PFSK-1 (cell line): ENCODE measurements at regions not wholly inside any gene's neighbourhood (a gene's known extent, or its start where the extent isn't known, plus 50 kb on each side); places are given as distances from the start of the nearest gene placed in this dataset.

Experiments used
- FOXP2 ChIP-seq: optimal IDR thresholded peaks from 2 replicates; pipeline ENCODE3; 2011; ENCODE audit warnings: borderline replicate concordance, control low read depth, inconsistent platforms; ENCODE audit not compliant: insufficient read depth; ENCODE audit errors: extremely low read length, extremely low read depth
- POLR2AphosphoS5 ChIP-seq: IDR thresholded peaks from 2 replicates; pipeline ENCODE4 v1.6.1; 2012; ENCODE audit warnings: low read depth, mild to moderate bottlenecking, control low read depth, low read length, moderate library complexity
- SIN3A ChIP-seq: IDR thresholded peaks from 2 replicates; pipeline ENCODE4 v1.6.1; 2012; ENCODE audit warnings: mild to moderate bottlenecking, low read length, moderate library complexity, borderline replicate concordance; ENCODE audit not compliant: insufficient read depth
- TAF1 ChIP-seq: IDR thresholded peaks from 2 replicates; pipeline ENCODE4 v1.6.1; 2012; ENCODE audit warnings: low read length, control low read depth, borderline replicate concordance; ENCODE audit not compliant: insufficient read depth
- TF ChIP-seq, protein P1 (sequence below), 2 experiments: IDR thresholded peaks; 2 replicates each; pipeline versions ENCODE4 v1.6.1 to v1.8.0; 2011 to 2012; ENCODE audit warnings: low read depth in 2 of 2, low read length in 2 of 2, control low read depth in 1 of 2, inconsistent platforms in 1 of 2, mild to moderate bottlenecking in 1 of 2, moderate library complexity in 1 of 2; ENCODE audit not compliant: insufficient read depth in 1 of 2

GRCh38 chr2:215722986-215723630 is 287.2 kb upstream of the FN1 start:
- TF ChIP-seq SIN3A (no peak), FOXP2 (no peak), POLR2AphosphoS5 (no peak), TAF1 (no peak)
- TF ChIP-seq, protein P1, sequence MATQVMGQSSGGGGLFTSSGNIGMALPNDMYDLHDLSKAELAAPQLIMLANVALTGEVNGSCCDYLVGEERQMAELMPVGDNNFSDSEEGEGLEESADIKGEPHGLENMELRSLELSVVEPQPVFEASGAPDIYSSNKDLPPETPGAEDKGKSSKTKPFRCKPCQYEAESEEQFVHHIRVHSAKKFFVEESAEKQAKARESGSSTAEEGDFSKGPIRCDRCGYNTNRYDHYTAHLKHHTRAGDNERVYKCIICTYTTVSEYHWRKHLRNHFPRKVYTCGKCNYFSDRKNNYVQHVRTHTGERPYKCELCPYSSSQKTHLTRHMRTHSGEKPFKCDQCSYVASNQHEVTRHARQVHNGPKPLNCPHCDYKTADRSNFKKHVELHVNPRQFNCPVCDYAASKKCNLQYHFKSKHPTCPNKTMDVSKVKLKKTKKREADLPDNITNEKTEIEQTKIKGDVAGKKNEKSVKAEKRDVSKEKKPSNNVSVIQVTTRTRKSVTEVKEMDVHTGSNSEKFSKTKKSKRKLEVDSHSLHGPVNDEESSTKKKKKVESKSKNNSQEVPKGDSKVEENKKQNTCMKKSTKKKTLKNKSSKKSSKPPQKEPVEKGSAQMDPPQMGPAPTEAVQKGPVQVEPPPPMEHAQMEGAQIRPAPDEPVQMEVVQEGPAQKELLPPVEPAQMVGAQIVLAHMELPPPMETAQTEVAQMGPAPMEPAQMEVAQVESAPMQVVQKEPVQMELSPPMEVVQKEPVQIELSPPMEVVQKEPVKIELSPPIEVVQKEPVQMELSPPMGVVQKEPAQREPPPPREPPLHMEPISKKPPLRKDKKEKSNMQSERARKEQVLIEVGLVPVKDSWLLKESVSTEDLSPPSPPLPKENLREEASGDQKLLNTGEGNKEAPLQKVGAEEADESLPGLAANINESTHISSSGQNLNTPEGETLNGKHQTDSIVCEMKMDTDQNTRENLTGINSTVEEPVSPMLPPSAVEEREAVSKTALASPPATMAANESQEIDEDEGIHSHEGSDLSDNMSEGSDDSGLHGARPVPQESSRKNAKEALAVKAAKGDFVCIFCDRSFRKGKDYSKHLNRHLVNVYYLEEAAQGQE (IDR thresholded peaks at IDR 0.05; ENCODE audit: insufficient read depth in 1 of 2, low read depth in 2 of 2, low read length in 2 of 2): no peak

- TF ChIP-seq FOXP2: no peak
- TF ChIP-seq SIN3A: no peak
- TF ChIP-seq TAF1: no peak
Measured at GRCh38 chr2:215722125-215722524, 286.3 kb upstream of the FN1 start.

DNA sequence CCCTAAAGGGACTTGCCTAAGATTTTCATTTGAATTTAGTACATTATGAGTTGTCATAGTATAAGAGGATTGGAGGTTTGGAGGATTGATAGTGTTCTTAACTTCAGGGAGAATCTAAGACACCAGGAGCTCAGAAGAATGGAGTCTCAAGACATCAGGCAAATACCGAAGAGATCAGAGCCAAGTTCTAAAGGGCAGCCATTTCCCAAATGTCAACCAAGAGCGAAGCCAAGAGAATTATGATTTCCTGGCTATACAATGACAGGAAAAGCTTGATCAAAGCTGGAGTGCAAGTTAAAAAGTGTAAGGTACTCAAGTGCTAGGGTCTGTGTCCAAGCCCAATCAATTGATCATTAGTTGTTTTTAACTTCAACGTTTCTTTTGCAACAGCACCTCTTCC is 283.0 kb upstream of the FN1 start:
- TF ChIP-seq FOXP2 (no peak), SIN3A (no peak), POLR2AphosphoS5 (no peak), TAF1 (no peak)
- TF ChIP-seq, protein P1 (IDR thresholded peaks at IDR 0.05; ENCODE audit: insufficient read depth in 1 of 2, low read depth in 2 of 2, low read length in 2 of 2): no peak

- no peak for TF ChIP-seq SIN3A
- TF ChIP-seq POLR2AphosphoS5: no peak
- no peak for TF ChIP-seq FOXP2
- TF ChIP-seq, protein P1 (IDR thresholded peaks at IDR 0.05; ENCODE audit: insufficient read depth in 1 of 2, low read depth in 2 of 2, low read length in 2 of 2): no peak
- TF ChIP-seq TAF1: no peak
Measured at GRCh38 chr2:215718436-215718835, 282.6 kb upstream of the FN1 start.

DNA sequence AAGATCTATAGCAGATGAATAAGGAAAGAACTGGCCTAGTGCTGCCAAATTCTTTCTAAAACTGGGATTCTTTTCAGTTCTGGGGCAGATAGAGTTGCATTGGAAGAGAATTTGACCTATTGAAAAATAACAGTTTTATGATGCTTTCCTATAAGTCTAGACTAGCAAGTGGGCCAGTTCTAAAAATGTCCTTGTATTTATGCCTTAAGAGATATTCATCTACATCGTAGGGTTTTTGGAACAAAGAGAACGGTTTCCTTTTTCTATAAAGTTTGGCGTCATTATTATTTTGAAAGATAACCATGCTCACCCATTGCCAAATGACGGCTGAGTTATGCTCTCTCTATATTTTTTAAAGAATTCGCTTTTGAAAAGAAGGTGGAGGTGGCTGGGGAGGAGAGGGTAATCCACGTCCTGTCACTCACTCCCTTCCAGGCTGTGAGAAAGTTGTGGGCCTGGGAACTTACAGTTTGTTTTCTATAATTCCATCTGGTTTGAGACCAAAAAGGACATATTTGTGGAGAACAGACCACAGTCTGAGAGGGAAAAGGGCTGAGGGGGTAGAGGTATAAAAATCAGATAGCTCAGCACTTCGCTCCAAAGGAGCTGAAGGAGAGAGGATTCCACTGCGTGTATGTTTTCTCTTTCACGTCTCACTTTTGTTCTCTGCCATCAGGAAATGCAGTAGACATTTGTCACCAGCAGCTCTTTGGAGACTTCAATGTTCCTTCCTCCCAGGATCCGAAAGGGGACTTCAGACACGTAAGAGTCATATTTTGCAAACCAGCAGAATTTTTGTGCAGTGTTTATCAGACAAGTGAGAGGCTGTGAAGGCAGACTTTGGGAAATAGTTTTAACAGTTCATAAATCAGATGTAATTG is 281.9 kb upstream of the FN1 start:
- TF ChIP-seq POLR2AphosphoS5 (no peak), SIN3A (no peak), TAF1 (no peak), FOXP2 (no peak)
- TF ChIP-seq, protein P1 (IDR thresholded peaks at IDR 0.05; ENCODE audit: insufficient read depth in 1 of 2, low read depth in 2 of 2, low read length in 2 of 2): no peak
